Nephron (organoid): ENCODE measurements at regions not wholly inside any gene's neighbourhood (a gene's known extent, or its start where the extent isn't known, plus 50 kb on each side); places are given as distances from the start of the nearest gene placed in this dataset.
A peak's percentile ranks its signal among the peaks of the same experiment; 100 is the strongest.

Experiments used
- H3K27ac Mint-ChIP-seq, 3 experiments: 2 replicates each; pipeline ENCODE4 v1.8.0; 2020; ENCODE audit warnings: mixed read lengths in 3 of 3, mild to moderate bottlenecking in 2 of 3, moderate library complexity in 1 of 3
- H3K27me3 Mint-ChIP-seq: 2 replicates; pipeline ENCODE4 v1.8.0; 2021; ENCODE audit warnings: low read depth, mild to moderate bottlenecking, moderate library complexity, mixed read lengths
- H3K36me3 Mint-ChIP-seq: 2 replicates; pipeline ENCODE4 v1.8.0; 2020; ENCODE audit warnings: low read depth, mixed read lengths
- H3K4me1 Mint-ChIP-seq: 2 replicates; pipeline ENCODE4 v1.8.0; 2020; ENCODE audit warnings: mixed read lengths
- H3K4me3 Mint-ChIP-seq, 3 experiments: 2 replicates each; pipeline ENCODE4 v1.8.0; 2020; ENCODE audit warnings: mild to moderate bottlenecking in 3 of 3, mixed read lengths in 3 of 3, moderate library complexity in 2 of 3
- H3K9me3 Mint-ChIP-seq: 2 replicates; pipeline ENCODE4 v1.8.0; 2020; ENCODE audit warnings: mixed read lengths
- TF ChIP-seq, protein P1 (sequence below), 3 experiments: fragments of 200-600 bp; sonication (generic); IDR thresholded peaks; one replicate each; pipeline ENCODE4 v1.5.0; 2021; ENCODE audit warnings: antibody characterized with exemption in 3 of 3; ENCODE audit not compliant: unreplicated experiment in 3 of 3

DNA sequence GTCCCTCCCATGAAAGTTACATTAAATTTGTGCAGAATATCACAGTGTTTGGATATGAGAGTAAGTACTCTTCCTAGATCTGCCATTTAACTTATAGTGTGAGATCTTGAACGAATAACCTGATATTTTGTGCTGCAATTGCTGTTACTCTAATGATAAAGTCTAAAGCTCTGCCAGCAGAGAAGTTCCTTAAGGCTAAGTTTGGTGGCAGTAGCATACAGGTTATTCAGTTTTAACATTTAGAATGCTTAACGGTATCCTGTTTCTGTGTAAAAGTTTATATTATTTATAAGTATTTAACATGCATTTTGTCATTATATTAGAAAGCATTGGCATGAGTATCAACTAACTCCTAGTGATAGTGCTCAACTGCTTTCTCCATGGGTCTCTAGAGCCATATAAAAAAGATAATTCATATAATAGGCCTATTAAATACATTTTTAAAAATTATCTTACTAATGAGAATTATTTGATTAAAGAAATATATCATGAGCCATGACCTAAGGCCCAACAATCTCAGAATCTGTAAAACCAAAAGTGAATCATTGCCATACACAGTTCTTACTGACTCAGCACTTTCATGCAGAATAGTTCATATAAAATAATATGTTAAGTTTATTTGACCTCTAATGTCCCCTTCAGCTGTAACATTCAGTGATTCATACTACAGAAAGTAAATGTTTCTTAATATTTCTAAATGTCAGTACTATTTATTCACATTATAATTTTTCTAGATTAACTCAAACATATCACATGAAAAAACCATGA, 1058.6 kb downstream of the TRHDE start:
- Mint-ChIP-seq H3K9me3 (peaks cover 5% of the 10 kb centered on the region), H3K4me1 (no peaks in the 10 kb centered on the region), H3K27ac (no peak overlapping the region), H3K4me3 (no peak overlapping the region), H3K36me3 (no peaks in the 10 kb centered on the region), H3K27me3 (no peaks in the 10 kb centered on the region)
- TF ChIP-seq, protein P1, sequence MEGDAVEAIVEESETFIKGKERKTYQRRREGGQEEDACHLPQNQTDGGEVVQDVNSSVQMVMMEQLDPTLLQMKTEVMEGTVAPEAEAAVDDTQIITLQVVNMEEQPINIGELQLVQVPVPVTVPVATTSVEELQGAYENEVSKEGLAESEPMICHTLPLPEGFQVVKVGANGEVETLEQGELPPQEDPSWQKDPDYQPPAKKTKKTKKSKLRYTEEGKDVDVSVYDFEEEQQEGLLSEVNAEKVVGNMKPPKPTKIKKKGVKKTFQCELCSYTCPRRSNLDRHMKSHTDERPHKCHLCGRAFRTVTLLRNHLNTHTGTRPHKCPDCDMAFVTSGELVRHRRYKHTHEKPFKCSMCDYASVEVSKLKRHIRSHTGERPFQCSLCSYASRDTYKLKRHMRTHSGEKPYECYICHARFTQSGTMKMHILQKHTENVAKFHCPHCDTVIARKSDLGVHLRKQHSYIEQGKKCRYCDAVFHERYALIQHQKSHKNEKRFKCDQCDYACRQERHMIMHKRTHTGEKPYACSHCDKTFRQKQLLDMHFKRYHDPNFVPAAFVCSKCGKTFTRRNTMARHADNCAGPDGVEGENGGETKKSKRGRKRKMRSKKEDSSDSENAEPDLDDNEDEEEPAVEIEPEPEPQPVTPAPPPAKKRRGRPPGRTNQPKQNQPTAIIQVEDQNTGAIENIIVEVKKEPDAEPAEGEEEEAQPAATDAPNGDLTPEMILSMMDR (IDR thresholded peaks at IDR 0.05; ENCODE audit: unreplicated experiment in 3 of 3) = no peak

DNA sequence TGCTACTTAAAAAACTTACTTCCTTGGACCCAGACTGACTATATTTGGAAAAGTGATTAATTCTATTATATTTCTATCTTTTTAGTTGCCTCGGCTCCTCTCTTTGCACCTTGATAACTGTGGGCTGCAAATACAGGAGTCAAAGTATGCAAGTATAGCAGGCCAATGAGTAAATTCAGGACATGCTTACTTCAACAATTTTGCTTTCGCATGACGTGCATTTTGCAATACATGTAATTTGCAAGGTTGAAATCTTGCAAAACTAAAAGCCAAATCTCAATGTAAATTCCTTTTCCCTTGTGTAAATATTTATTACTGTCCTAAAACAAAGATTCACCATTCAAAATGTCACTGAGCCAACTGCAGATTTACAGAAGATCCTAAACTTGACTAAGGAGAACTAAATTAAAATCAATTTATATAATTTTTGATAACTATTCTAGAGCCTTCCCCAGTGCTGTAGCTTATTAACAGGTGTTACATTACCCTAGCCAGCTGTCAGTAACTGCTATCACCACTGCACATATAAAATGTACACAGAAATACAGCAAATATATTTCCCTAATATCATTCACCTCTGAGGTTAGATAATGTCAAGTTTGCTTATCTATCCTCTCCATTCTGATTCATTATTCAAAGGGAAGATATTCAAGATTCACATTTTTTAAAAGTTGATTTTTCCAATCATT, 1069.5 kb downstream of the TRHDE start:
- Mint-ChIP-seq H3K9me3 (peaks cover 7% of the 10 kb centered on the region), H3K27me3 (no peaks in the 10 kb centered on the region), H3K27ac (peak overlapping the region in 1 of 3 experiments; percentile 7), H3K4me3 (no peak overlapping the region), H3K4me1 (peaks cover 17% of the 10 kb centered on the region), H3K36me3 (no peaks in the 10 kb centered on the region)
- TF ChIP-seq, protein P1 (IDR thresholded peaks at IDR 0.05; ENCODE audit: unreplicated experiment in 3 of 3) = no peak

DNA sequence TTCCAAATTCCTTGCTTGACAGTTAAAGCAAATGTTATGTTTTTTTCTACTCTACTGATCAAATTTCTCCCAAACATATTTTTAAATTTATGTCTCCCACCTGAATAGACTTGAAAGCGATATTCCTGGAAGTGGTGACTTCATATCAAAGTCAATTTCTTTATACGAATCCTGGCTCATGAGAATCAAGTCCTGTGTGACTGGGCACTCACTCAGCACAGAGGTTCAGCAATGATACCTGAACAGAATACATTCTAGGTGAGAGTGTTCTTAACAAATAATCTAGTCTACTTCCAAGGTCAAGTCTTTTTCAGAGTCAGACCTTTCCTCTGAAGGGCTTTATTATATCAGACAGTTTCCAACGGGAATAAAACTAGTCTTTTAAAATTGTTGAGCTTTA, 1070.6 kb downstream of the TRHDE start:
- no peak overlapping the region for H3K4me3 Mint-ChIP-seq
- peak overlapping the region in 1 of 3 experiments; percentile 13 for H3K27ac Mint-ChIP-seq
- no peaks in the 10 kb centered on the region for H3K27me3 Mint-ChIP-seq
- TF ChIP-seq, protein P1 (IDR thresholded peaks at IDR 0.05; ENCODE audit: unreplicated experiment in 3 of 3) = no peak
- H3K9me3 Mint-ChIP-seq = peaks cover 14% of the 10 kb centered on the region
- no peaks in the 10 kb centered on the region for H3K36me3 Mint-ChIP-seq
- H3K4me1 Mint-ChIP-seq = peaks cover 17% of the 10 kb centered on the region

DNA sequence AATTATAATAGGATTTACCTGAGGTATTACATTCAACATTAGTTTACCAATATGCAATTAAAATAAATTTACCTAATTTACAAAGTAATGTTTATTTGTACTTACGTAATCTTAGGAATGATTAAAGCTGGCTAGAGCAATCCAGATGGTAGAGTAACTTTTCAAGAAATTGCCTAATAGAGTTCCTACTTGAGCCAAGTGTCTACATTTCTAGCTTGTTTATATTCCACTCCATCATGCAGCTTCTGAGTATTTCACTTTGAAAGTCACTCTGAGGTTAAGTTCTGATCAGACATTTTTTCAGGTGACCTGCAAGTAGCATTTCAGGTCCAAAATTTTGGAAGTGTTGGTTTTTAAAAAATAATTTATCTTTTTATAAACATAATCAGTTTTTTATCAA, 1080.7 kb downstream of the TRHDE start:
- peaks cover 12% of the 10 kb centered on the region for H3K9me3 Mint-ChIP-seq
- H3K27me3 Mint-ChIP-seq = no peaks in the 10 kb centered on the region
- no peaks in the 10 kb centered on the region for H3K4me1 Mint-ChIP-seq
- TF ChIP-seq, protein P1 (IDR thresholded peaks at IDR 0.05; ENCODE audit: unreplicated experiment in 3 of 3) = no peak
- H3K4me3 Mint-ChIP-seq = no peak overlapping the region
- H3K36me3 Mint-ChIP-seq = peaks cover 4% of the 10 kb centered on the region
- no peak overlapping the region for H3K27ac Mint-ChIP-seq

DNA sequence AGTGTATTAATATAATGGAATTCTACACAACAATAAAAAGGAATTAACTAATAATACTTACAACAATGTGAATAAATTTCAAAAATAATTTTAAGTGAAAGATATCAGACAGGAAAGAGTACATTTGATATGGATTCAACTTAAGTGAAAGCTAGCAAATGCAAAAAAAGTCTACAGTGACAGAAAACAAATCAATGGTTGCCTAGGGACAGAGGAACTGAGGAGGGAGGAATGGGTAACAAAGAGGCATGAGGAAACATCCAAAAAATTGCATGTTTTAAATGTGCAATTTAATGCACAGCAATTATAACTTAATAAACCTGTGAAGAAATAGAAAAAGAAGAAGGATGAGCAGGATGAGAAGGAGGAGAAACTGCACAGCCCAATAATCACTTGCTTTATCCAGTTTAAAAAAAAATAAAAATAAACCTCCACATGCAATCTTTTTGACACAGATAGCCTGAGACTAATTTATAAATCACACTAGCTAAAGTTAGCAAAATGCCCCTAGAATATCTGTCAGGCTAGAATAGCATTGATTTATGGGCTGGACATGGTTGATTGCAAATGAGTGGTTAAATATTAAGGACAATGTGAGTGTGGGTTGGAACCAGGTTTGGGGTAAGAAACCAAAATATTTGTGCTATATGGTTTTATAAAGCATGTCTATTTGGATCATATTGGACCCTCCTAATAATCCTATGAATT, 1089.1 kb downstream of the TRHDE start:
- no peak overlapping the region for H3K4me3 Mint-ChIP-seq
- peaks cover 32% of the 10 kb centered on the region for H3K4me1 Mint-ChIP-seq
- H3K9me3 Mint-ChIP-seq = peaks cover 2% of the 10 kb centered on the region
- no peaks in the 10 kb centered on the region for H3K27me3 Mint-ChIP-seq
- H3K36me3 Mint-ChIP-seq = no peaks in the 10 kb centered on the region
- H3K27ac Mint-ChIP-seq = peak overlapping the region; percentile 4 to 81 (median 37)
- TF ChIP-seq, protein P1 (IDR thresholded peaks at IDR 0.05; ENCODE audit: unreplicated experiment in 3 of 3) = no peak
